ENCODE measurements at regions not wholly inside any gene's neighbourhood (a gene's known extent, or its start where the extent isn't known, plus 50 kb on each side); places are given as distances from the start of the nearest gene placed in this dataset.
A peak's percentile ranks its signal among the peaks of the same experiment; 100 is the strongest.

DNA sequence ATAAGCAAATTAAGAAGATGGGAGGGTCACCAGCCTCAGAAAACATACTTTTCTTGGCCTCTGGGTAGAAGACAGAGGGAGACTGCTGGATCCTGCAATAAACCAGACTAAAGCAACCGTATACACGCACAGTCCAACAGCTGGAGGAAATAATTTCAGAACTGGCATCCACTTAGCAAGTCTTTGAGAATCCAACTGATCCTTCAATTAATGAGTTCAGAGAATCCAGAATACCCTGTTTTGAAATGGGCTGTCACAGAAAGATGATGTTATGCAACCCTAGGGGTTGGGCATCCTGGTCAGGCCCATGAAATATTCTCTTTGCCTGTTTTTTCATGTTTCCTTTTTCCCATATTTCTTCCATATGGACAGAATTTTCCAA lies 134.0 kb upstream of the MAGI3 start:
- peaks cover 44% of the 10 kb centered on the region for H3K4me1 ChIP-seq (ENCODE audit: control insufficient read depth, insufficient read depth, low read length)
- no peak overlapping the region for H3K4me3 ChIP-seq (ENCODE audit: low read length)
- H3K9me3 ChIP-seq (ENCODE audit: control insufficient read depth, low read depth, low read length) = no peaks in the 10 kb centered on the region
- no peaks in the 10 kb centered on the region for H3K36me3 ChIP-seq (ENCODE audit: control insufficient read depth, insufficient read depth, low read length)
- peak overlapping the region; percentile 77 for H3K27ac ChIP-seq (ENCODE audit: low read length)
- peak in 1 of 2 donors; percentile 60 for DNase-seq
- H3K27me3 ChIP-seq (ENCODE audit: control insufficient read depth, insufficient read depth, low read length) = no peaks in the 10 kb centered on the region
- no CpG with 5 or more reads among the region's 2 CpGs for WGBS (ENCODE audit: insufficient coverage, low lambda C conversion rate)

DNA sequence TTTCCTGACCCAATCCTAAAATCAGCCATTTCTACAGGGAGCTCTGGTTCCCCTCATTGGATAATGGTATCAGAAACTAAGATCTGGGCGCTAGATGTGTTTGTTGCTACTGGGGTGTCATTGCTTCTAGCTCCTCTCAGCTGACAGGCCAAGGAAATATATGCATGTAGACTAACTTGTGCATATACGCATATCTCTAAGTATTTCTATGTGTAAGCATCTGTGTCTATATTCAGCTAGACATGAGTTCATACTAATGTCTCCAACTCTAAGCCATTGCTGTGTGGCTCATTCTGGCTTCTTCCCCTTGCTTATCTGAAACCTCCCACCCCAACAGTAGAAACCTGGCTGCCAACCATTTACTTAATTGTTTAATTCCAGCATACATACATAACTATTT lies 130.3 kb upstream of the MAGI3 start:
- H3K27me3 ChIP-seq (ENCODE audit: control insufficient read depth, insufficient read depth, low read length) = no peaks in the 10 kb centered on the region
- peaks cover 15% of the 10 kb centered on the region for H3K4me1 ChIP-seq (ENCODE audit: control insufficient read depth, insufficient read depth, low read length)
- no peak overlapping the region for H3K27ac ChIP-seq (ENCODE audit: low read length)
- DNase-seq = no peak
- H3K36me3 ChIP-seq (ENCODE audit: control insufficient read depth, insufficient read depth, low read length) = no peaks in the 10 kb centered on the region
- H3K4me3 ChIP-seq (ENCODE audit: low read length) = no peak overlapping the region
- no peaks in the 10 kb centered on the region for H3K9me3 ChIP-seq (ENCODE audit: control insufficient read depth, low read depth, low read length)
- WGBS (ENCODE audit: insufficient coverage, low lambda C conversion rate) = no CpG with 5 or more reads among the region's 2 CpGs

DNA sequence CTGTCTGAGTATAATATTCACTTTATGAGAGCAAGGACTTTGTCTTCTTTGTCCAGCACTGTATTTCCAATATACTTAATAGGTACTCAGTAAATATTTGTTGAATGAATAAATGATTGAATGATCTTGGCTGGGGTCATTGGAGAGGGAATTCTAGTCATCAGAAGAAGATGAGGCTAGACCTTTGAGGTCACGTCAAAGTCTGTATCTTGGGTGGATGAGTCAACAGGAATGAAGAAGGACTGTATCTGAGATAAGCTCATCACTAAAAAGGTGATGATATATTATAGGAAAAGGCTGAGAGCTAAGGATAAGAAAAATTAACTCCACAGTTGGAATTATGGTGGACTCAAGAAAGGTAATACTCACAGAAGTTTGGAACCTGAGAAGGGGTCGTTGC lies 125.1 kb upstream of the MAGI3 start:
- H3K27me3 ChIP-seq (ENCODE audit: control insufficient read depth, insufficient read depth, low read length) = no peaks in the 10 kb centered on the region
- 100% methylated on average over 1 of the region's 2 CpGs for WGBS (ENCODE audit: insufficient coverage, low lambda C conversion rate)
- H3K27ac ChIP-seq (ENCODE audit: low read length) = no peak overlapping the region
- DNase-seq = no peak
- H3K36me3 ChIP-seq (ENCODE audit: control insufficient read depth, insufficient read depth, low read length) = no peaks in the 10 kb centered on the region
- H3K4me3 ChIP-seq (ENCODE audit: low read length) = no peak overlapping the region
- H3K4me1 ChIP-seq (ENCODE audit: control insufficient read depth, insufficient read depth, low read length) = no peaks in the 10 kb centered on the region
- H3K9me3 ChIP-seq (ENCODE audit: control insufficient read depth, low read depth, low read length) = no peaks in the 10 kb centered on the region

DNA sequence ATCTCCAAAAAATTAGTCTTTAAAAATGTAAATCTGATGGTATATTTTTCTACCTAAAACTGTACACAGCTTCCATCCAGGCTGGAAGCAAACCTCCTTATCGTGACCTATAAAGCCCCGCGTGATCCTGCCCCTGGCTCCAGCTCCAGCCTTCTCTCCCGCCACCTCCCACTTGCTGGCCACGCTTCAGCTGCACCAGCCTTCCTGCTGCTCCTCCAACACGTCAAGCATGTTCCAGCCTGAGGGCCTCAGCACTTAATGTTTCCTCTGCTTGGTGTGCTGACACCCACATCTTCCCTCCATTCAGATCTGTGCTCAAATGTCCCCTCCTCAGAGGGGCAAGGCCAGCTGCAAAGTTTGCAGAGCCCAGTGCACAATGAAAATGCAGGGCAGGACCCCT lies 123.5 kb upstream of the MAGI3 start:
- no peak for DNase-seq
- H3K27ac ChIP-seq (ENCODE audit: low read length) = no peak overlapping the region
- H3K9me3 ChIP-seq (ENCODE audit: control insufficient read depth, low read depth, low read length) = no peaks in the 10 kb centered on the region
- H3K4me1 ChIP-seq (ENCODE audit: control insufficient read depth, insufficient read depth, low read length) = peaks cover 6% of the 10 kb centered on the region
- H3K4me3 ChIP-seq (ENCODE audit: low read length) = no peak overlapping the region
- WGBS (ENCODE audit: insufficient coverage, low lambda C conversion rate) = no CpG with 5 or more reads among the region's 6 CpGs
- no peaks in the 10 kb centered on the region for H3K36me3 ChIP-seq (ENCODE audit: control insufficient read depth, insufficient read depth, low read length)
- no peaks in the 10 kb centered on the region for H3K27me3 ChIP-seq (ENCODE audit: control insufficient read depth, insufficient read depth, low read length)

DNA sequence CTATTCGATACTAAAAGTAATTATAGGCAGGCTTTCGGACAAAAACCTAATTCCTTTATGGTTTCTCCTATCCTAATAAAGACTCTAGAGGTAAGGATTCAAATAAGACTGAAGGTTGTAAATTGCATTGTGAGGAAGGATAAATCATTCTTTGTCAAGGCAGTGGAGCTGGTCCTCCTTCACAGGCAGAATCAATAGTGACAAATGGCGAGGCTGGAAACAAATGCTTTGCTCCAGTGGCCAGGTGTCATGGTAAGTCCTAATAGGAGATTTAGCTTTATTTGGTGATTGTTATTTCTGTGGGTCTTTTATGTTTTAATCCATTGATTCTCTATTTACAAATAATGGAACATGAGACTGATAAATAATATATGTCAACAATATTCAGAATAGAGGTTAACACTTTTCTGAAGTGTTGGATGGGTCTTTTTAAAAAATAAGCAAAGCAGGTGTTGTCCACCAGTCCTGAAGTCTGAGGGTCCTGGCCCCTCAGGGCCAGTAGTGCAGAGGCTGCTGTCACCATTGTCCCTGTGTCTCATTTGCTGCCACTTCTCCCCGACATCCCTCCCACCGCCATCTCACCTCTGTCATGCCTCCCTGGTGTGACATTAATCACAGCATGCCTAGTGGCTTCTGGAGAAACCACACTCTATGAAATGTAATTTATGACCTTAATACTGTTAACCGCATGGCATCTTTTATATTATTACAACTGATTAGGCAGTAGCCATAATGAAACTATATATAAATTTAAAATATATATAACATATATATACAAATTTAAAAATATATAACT lies 120.9 kb upstream of the MAGI3 start:
- Histone ChIP-seq H3K9me3 (ENCODE audit: control insufficient read depth, low read depth, low read length) (no peaks in the 10 kb centered on the region), H3K36me3 (ENCODE audit: control insufficient read depth, insufficient read depth, low read length) (no peaks in the 10 kb centered on the region), H3K4me1 (ENCODE audit: control insufficient read depth, insufficient read depth, low read length) (peaks cover 6% of the 10 kb centered on the region), H3K4me3 (ENCODE audit: low read length) (no peak overlapping the region), H3K27me3 (ENCODE audit: control insufficient read depth, insufficient read depth, low read length) (no peaks in the 10 kb centered on the region), H3K27ac (ENCODE audit: low read length) (no peak overlapping the region)
- 94% methylated on average over 2 of the region's 6 CpGs for WGBS (ENCODE audit: insufficient coverage, low lambda C conversion rate)
- no peak for DNase-seq

DNA sequence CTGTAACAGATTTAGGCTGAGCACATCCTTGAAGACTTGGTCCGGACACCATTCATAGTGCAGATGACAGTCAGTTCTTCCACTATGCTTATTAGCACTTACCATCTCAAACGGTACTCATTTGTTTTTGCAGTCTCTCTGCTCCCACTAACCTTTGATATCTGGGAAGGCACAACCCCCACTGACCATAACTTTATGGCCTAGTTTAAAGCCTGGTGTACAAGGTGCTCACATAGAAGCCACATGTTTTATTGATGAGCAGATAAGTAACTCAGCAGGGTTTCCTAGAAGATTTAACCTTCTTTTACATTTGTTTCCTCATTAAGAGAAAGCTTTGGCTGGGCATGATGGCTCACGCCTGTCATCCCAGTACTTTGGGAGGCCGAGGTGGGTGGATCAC lies 119.3 kb upstream of the MAGI3 start:
- Histone ChIP-seq H3K27me3 (ENCODE audit: control insufficient read depth, insufficient read depth, low read length) (no peaks in the 10 kb centered on the region), H3K27ac (ENCODE audit: low read length) (peak overlapping the region; percentile 24), H3K36me3 (ENCODE audit: control insufficient read depth, insufficient read depth, low read length) (no peaks in the 10 kb centered on the region), H3K9me3 (ENCODE audit: control insufficient read depth, low read depth, low read length) (no peaks in the 10 kb centered on the region), H3K4me1 (ENCODE audit: control insufficient read depth, insufficient read depth, low read length) (peaks cover 6% of the 10 kb centered on the region), H3K4me3 (ENCODE audit: low read length) (no peak overlapping the region)
- peak; percentile 75 to 87 for DNase-seq
- 60% methylated on average over 1 of the region's 4 CpGs for WGBS (ENCODE audit: insufficient coverage, low lambda C conversion rate)

DNA sequence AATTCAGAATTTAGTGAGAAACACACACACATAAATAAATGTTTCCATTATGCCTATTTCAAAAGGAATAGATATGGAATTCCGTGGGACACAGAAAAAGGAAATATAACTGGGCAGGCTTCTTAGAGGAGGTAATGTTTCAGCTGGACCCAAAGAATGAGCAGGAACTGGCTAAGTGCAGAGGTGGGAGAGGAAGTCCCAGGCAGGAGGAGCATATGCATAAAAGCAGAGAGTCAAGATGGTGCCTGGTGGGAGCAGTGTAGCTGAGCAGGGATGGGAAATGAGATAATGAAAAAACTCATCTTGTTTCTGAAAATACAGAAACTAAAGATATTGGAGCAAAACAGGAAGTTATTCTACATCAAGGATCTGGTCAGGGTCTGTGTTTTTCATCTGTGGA lies 115.2 kb upstream of the MAGI3 start:
- H3K36me3 ChIP-seq (ENCODE audit: control insufficient read depth, insufficient read depth, low read length) = no peaks in the 10 kb centered on the region
- H3K9me3 ChIP-seq (ENCODE audit: control insufficient read depth, low read depth, low read length) = no peaks in the 10 kb centered on the region
- H3K4me1 ChIP-seq (ENCODE audit: control insufficient read depth, insufficient read depth, low read length) = peaks cover 11% of the 10 kb centered on the region
- H3K27ac ChIP-seq (ENCODE audit: low read length) = no peak overlapping the region
- no peak overlapping the region for H3K4me3 ChIP-seq (ENCODE audit: low read length)
- no peak for DNase-seq
- no CpG with 5 or more reads among the region's 1 CpG for WGBS (ENCODE audit: insufficient coverage, low lambda C conversion rate)
- no peaks in the 10 kb centered on the region for H3K27me3 ChIP-seq (ENCODE audit: control insufficient read depth, insufficient read depth, low read length)

DNA sequence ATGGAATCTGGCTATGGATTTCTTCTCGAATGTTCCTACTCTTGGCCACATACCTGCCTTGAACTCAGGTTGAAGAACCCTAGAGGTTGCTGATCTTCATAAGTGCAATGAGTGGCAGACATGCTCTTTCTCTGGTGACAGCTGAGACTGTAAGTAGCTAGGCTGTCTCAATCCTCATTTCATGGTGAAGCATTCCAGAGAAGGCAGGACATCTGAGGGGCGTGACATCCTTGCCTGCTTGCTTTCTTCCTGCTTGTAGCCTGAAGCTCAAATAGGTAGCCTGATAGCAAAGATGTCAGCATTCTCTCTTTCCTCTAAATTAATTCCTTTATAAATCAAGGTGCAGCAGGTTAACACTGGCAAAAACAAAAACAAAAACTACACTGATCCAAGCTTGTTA lies 114.6 kb upstream of the MAGI3 start:
- WGBS (ENCODE audit: insufficient coverage, low lambda C conversion rate) = no CpG with 5 or more reads among the region's 2 CpGs

DNA sequence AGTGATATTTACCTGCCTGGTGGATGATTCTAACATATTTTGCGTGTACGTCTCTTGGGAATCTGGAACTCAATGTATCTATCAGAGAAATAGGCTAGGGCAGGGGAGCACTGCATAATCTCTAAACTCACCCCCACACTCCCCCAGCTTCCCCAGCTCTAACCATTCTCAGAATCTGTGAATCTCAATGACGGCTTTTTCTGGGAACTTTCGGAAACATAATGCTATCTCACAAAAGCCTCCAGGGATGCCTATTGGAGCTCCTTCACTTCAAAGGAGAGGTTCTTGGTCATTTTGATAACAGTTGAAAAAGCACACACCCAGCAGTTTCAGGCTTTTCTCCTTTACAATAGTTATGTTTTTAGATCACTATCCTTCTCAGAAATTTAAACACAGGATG lies 113.8 kb upstream of the MAGI3 start:
- peaks cover 18% of the 10 kb centered on the region for H3K4me1 ChIP-seq (ENCODE audit: control insufficient read depth, insufficient read depth, low read length)
- H3K27ac ChIP-seq (ENCODE audit: low read length) = no peak overlapping the region
- no peak overlapping the region for H3K4me3 ChIP-seq (ENCODE audit: low read length)
- WGBS (ENCODE audit: insufficient coverage, low lambda C conversion rate) = no CpG with 5 or more reads among the region's 4 CpGs
- no peaks in the 10 kb centered on the region for H3K36me3 ChIP-seq (ENCODE audit: control insufficient read depth, insufficient read depth, low read length)
- H3K27me3 ChIP-seq (ENCODE audit: control insufficient read depth, insufficient read depth, low read length) = no peaks in the 10 kb centered on the region
- H3K9me3 ChIP-seq (ENCODE audit: control insufficient read depth, low read depth, low read length) = no peaks in the 10 kb centered on the region
- DNase-seq = no peak

More for the DNA sequence above, 114.6 kb upstream of the MAGI3 start:
- H3K36me3 ChIP-seq (ENCODE audit: control insufficient read depth, insufficient read depth, low read length) = no peaks in the 10 kb centered on the region
- no peak for DNase-seq
- H3K9me3 ChIP-seq (ENCODE audit: control insufficient read depth, low read depth, low read length) = no peaks in the 10 kb centered on the region
- peaks cover 13% of the 10 kb centered on the region for H3K4me1 ChIP-seq (ENCODE audit: control insufficient read depth, insufficient read depth, low read length)
- H3K27me3 ChIP-seq (ENCODE audit: control insufficient read depth, insufficient read depth, low read length) = no peaks in the 10 kb centered on the region
- H3K4me3 ChIP-seq (ENCODE audit: low read length) = no peak overlapping the region
- H3K27ac ChIP-seq (ENCODE audit: low read length) = no peak overlapping the region

DNA sequence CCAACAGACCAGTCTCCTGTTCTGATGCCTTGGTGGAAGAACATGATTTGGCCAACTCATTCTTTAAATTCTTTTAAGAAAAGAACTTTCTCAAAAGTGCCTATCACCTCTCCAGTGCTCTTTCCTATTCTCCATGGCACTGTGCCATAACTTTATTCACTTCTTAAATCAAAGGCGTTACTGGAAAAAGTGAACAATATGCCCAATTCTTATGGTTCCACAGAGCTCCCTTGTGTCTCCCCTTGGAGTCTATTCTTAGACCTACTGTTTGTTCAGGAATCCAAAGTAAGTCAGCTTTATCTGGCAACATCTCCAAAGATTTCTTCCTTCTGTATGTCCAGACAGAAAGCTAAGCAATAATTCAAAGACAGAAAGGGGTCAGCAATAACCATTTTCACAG lies 111.9 kb upstream of the MAGI3 start:
- Histone ChIP-seq H3K9me3 (ENCODE audit: control insufficient read depth, low read depth, low read length) (no peaks in the 10 kb centered on the region), H3K36me3 (ENCODE audit: control insufficient read depth, insufficient read depth, low read length) (no peaks in the 10 kb centered on the region), H3K27ac (ENCODE audit: low read length) (no peak overlapping the region), H3K4me3 (ENCODE audit: low read length) (no peak overlapping the region), H3K27me3 (ENCODE audit: control insufficient read depth, insufficient read depth, low read length) (no peaks in the 10 kb centered on the region), H3K4me1 (ENCODE audit: control insufficient read depth, insufficient read depth, low read length) (peaks cover 21% of the 10 kb centered on the region)
- WGBS (ENCODE audit: insufficient coverage, low lambda C conversion rate) = no CpG with 5 or more reads among the region's 1 CpG
- DNase-seq = no peak

DNA sequence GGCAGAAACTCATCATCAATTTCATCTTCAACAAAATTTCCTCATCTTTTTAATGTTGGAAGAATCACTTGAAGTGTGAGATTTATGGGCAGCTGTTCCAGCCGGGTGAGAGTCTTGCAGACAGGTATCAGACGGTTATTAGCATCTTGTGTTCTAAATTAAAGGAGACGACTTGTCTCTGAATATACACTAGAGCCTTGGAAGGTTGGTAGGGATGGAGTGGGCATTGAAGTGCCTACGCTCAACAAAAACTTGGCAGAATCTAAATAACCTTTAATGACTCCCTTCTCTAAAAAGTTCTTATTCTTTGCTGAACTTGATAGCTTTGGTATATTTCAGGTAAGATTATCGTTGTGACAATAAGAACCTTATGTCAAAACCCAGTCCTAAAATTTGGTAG lies 111.5 kb upstream of the MAGI3 start:
- 100% methylated on average over 2 of the region's 5 CpGs for WGBS (ENCODE audit: insufficient coverage, low lambda C conversion rate)
- Histone ChIP-seq H3K4me1 (ENCODE audit: control insufficient read depth, insufficient read depth, low read length) (peaks cover 21% of the 10 kb centered on the region), H3K4me3 (ENCODE audit: low read length) (no peak overlapping the region), H3K36me3 (ENCODE audit: control insufficient read depth, insufficient read depth, low read length) (no peaks in the 10 kb centered on the region), H3K9me3 (ENCODE audit: control insufficient read depth, low read depth, low read length) (no peaks in the 10 kb centered on the region), H3K27me3 (ENCODE audit: control insufficient read depth, insufficient read depth, low read length) (no peaks in the 10 kb centered on the region), H3K27ac (ENCODE audit: low read length) (no peak overlapping the region)
- no peak for DNase-seq
